DND-41 (cell line): ENCODE measurements at regions not wholly inside any gene's neighbourhood (a gene's known extent, or its start where the extent isn't known, plus 50 kb on each side); places are given as distances from the start of the nearest gene placed in this dataset.

Experiments used
- ATAC-seq: fragments of 200-7000 bp; cut with Tn5 transposase; 3 replicates; pipeline ENCODE4 v1.9.1; 2021; ENCODE audit warnings: low read depth; ENCODE audit not compliant: insufficient read depth
- DNase-seq: peaks from one replicate; pipeline ENCODE4 v3.0.0-alpha.2; 2020
- H2AFZ ChIP-seq: 2 replicates; pipeline ENCODE4 v1.6.0; 2012; ENCODE audit warnings: low read depth, low read length
- H3K27ac ChIP-seq: 2 replicates; pipeline ENCODE4 v1.5.1; 2012; ENCODE audit warnings: low read length, inconsistent platforms
- H3K27me3 ChIP-seq: fragments of 200-600 bp; sonication (generic); 2 replicates; pipeline ENCODE4 v1.6.0; 2012; ENCODE audit warnings: low read length, mild to moderate bottlenecking, inconsistent platforms; ENCODE audit not compliant: insufficient read depth, poor library complexity
- H3K36me3 ChIP-seq: 2 replicates; pipeline ENCODE4 v1.5.1; 2012; ENCODE audit warnings: low read length, inconsistent platforms; ENCODE audit not compliant: insufficient read depth
- H3K4me1 ChIP-seq: 2 replicates; pipeline ENCODE4 v1.5.1; 2012; ENCODE audit warnings: mild to moderate bottlenecking, low read length; ENCODE audit not compliant: insufficient read depth
- H3K4me2 ChIP-seq: 2 replicates; pipeline ENCODE4 v1.6.0; 2012; ENCODE audit warnings: mild to moderate bottlenecking, moderate library complexity, low read length, inconsistent platforms; ENCODE audit not compliant: insufficient read depth
- H3K4me3 ChIP-seq, 2 experiments: fragments of 200-600 bp in 1 of 2; shearing (Covaris generic) in 1 of 2; 2 replicates each; pipeline ENCODE4 v1.5.1; 2012 to 2016; ENCODE audit warnings: inconsistent platforms in 2 of 2, low read length in 2 of 2, mild to moderate bottlenecking in 2 of 2, low read depth in 1 of 2, moderate library complexity in 1 of 2
- H3K79me2 ChIP-seq: 2 replicates; pipeline ENCODE4 v1.6.0; 2012; ENCODE audit warnings: low read length, inconsistent platforms; ENCODE audit not compliant: insufficient read depth
- H3K9ac ChIP-seq: 2 replicates; pipeline ENCODE4 v1.6.0; 2012; ENCODE audit warnings: low read depth, mild to moderate bottlenecking, inconsistent platforms, low read length, moderate library complexity
- H3K9me3 ChIP-seq: 2 replicates; pipeline ENCODE4 v1.5.1; 2012; ENCODE audit warnings: low read length, moderate library complexity, mild to moderate bottlenecking, inconsistent platforms; ENCODE audit not compliant: insufficient read depth, severe bottlenecking
- H4K20me1 ChIP-seq: 2 replicates; pipeline ENCODE4 v1.6.0; 2012; ENCODE audit warnings: low read length; ENCODE audit not compliant: insufficient read depth
- EZH2 ChIP-seq: IDR thresholded peaks from 3 replicates; pipeline ENCODE4 v1.6.1; 2012; ENCODE audit warnings: borderline replicate concordance, low read depth, mild to moderate bottlenecking, moderate library complexity, low read length, inconsistent platforms; ENCODE audit not compliant: severe bottlenecking
- TF ChIP-seq, protein P1 (sequence below): IDR thresholded peaks from 2 replicates; pipeline ENCODE4 v1.5.1; 2012; ENCODE audit warnings: borderline replicate concordance, low read length, moderate library complexity, mild to moderate bottlenecking; ENCODE audit not compliant: poor library complexity, severe bottlenecking; ENCODE audit errors: extremely low read depth

DNA sequence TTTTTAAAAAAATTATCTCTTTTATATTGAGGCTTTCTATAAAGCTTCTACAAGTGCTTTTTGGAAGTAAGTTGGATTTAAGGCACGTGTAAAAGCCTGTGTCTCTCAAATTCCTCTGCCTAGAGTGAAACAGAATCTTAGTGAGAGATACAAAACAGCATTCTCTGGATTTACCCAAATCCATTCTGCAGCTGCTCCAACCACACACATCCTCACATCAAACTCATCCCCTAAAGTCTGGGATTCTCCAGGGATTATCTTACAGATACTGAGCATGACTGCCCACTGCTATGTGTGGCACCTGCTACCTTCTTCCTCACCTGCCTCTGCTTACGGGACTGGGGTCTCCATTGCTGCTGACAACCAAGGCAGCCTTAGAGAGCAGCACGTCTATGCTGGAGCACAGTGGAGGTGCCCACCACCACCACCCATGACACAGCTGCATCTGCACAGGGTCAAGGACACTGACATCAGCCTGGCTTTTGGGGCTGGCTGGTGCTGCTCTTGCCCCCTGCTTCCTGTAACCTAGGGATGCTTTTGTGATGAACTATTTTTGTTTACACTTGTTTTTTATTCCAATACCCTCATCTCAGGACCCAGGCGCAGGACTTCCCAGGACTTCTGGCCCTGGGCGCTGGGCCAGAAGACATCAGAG is 139.2 kb upstream of the NAMPT start:
- Histone ChIP-seq H3K9ac (no peak overlapping the region), H3K4me2 (no peak overlapping the region), H3K9me3 (no peaks in the 10 kb centered on the region), H2AFZ (no peak overlapping the region), H3K4me3 (no peak overlapping the region), H4K20me1 (no peaks in the 10 kb centered on the region), H3K4me1 (no peaks in the 10 kb centered on the region), H3K36me3 (no peaks in the 10 kb centered on the region), H3K27ac (no peak overlapping the region), H3K79me2 (no peaks in the 10 kb centered on the region), H3K27me3 (peaks cover 29% of the 10 kb centered on the region)
- TF ChIP-seq EZH2: no peak
- no peak for DNase-seq
- ATAC-seq: no peak

DNA sequence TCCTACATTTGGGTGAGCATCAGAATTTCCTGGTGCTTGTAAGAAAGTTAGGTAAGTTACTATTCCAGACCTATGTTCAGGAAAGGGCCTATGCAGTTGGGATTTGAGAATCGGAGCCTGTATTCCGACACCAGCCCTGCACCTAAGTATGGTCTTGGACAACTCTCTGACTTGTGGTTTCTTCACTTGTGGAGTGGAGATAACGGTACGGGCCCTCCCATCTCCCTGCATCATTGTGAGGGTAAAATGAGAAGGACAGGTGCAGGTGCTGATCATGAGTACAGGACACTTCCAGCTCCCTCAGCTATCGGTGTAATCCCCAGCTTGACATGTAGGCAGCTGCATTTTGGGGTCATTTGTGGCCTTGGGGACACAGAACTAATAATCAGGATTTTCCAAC is 138.3 kb upstream of the NAMPT start:
- TF ChIP-seq, protein P1, sequence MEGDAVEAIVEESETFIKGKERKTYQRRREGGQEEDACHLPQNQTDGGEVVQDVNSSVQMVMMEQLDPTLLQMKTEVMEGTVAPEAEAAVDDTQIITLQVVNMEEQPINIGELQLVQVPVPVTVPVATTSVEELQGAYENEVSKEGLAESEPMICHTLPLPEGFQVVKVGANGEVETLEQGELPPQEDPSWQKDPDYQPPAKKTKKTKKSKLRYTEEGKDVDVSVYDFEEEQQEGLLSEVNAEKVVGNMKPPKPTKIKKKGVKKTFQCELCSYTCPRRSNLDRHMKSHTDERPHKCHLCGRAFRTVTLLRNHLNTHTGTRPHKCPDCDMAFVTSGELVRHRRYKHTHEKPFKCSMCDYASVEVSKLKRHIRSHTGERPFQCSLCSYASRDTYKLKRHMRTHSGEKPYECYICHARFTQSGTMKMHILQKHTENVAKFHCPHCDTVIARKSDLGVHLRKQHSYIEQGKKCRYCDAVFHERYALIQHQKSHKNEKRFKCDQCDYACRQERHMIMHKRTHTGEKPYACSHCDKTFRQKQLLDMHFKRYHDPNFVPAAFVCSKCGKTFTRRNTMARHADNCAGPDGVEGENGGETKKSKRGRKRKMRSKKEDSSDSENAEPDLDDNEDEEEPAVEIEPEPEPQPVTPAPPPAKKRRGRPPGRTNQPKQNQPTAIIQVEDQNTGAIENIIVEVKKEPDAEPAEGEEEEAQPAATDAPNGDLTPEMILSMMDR: no peak
- no peak for TF ChIP-seq EZH2
- no peak for DNase-seq

DNA sequence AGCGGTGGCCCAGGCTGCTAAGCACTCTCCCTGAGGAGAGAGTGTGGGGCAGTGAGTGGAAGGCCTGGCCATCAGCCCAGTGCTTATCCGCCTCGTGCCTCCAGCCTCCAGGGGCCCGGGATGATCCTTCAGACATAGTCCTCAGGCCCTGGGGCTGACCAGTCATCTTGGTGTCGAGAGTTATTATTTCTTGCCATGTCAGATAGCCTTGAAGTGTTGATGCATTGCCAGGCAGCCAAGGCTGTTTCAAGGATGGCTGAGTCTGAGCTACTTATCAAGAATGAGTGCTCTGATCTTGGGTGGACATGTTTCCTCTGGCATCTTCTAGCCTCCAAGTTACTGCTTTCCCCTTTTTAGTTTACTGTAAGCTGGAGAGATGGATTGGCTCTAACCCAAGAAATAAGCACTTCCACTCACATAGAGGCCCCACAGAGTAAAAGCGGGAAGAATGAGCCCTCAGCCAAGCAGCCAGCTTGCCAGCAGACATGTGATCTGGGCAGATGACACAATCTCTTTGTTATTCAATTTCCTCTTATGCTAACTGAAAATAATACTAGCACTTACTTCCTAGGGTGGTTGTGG is 136.5 kb upstream of the NAMPT start:
- Histone ChIP-seq H4K20me1 (no peaks in the 10 kb centered on the region), H3K4me3 (no peak overlapping the region), H3K9ac (no peak overlapping the region), H3K4me1 (no peaks in the 10 kb centered on the region), H3K36me3 (no peaks in the 10 kb centered on the region), H3K27me3 (peaks cover 32% of the 10 kb centered on the region), H3K27ac (no peak overlapping the region), H3K79me2 (no peaks in the 10 kb centered on the region), H2AFZ (no peak overlapping the region), H3K9me3 (no peaks in the 10 kb centered on the region), H3K4me2 (no peak overlapping the region)
- no peak for TF ChIP-seq EZH2
- TF ChIP-seq, protein P1: no peak
- no peak for DNase-seq
- ATAC-seq: no peak

More for the DNA sequence above, 138.3 kb upstream of the NAMPT start:
- no peaks in the 10 kb centered on the region for H3K4me1 ChIP-seq
- H3K79me2 ChIP-seq: no peaks in the 10 kb centered on the region
- H3K27me3 ChIP-seq: peaks cover 32% of the 10 kb centered on the region
- H3K36me3 ChIP-seq: no peaks in the 10 kb centered on the region
- no peak overlapping the region for H3K27ac ChIP-seq
- no peaks in the 10 kb centered on the region for H3K9me3 ChIP-seq
- no peak for ATAC-seq
- no peak overlapping the region for H3K4me3 ChIP-seq
- H2AFZ ChIP-seq: no peak overlapping the region
- H3K9ac ChIP-seq: no peak overlapping the region
- H3K4me2 ChIP-seq: no peak overlapping the region
- H4K20me1 ChIP-seq: no peaks in the 10 kb centered on the region

DNA sequence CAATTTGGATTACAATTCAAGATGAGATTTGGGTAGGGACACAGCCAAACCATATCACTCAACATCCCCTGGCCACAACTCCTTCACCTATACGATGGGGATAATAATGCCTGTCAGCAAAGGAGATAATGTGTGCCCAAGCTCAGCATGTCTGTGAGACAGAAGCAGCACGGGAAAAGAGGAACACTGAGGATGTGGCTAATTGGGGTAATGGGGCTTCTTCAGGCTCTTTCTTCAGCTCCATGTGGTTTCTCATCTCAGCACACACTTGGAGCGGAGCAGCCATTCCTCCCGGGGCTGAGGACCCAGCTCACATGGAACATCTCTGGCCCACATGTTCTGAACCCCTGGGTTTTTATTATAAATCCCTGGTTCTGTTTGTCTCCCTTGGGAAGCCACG is 136.0 kb upstream of the NAMPT start:
- no peaks in the 10 kb centered on the region for H3K4me1 ChIP-seq
- no peak for DNase-seq
- H3K4me2 ChIP-seq: no peak overlapping the region

More for the DNA sequence above, 136.0 kb upstream of the NAMPT start:
- no peaks in the 10 kb centered on the region for H3K9me3 ChIP-seq
- no peaks in the 10 kb centered on the region for H3K36me3 ChIP-seq
- H3K4me3 ChIP-seq: no peak overlapping the region
- no peaks in the 10 kb centered on the region for H3K79me2 ChIP-seq
- ATAC-seq: no peak
- no peak overlapping the region for H3K27ac ChIP-seq
- H3K9ac ChIP-seq: no peak overlapping the region
- no peak for TF ChIP-seq EZH2
- TF ChIP-seq, protein P1: no peak
- no peak overlapping the region for H2AFZ ChIP-seq
- no peaks in the 10 kb centered on the region for H4K20me1 ChIP-seq
- peaks cover 30% of the 10 kb centered on the region for H3K27me3 ChIP-seq
